H1 (cell line): ENCODE measurements at regions not wholly inside any gene's neighbourhood (a gene's known extent, or its start where the extent isn't known, plus 50 kb on each side); places are given as distances from the start of the nearest gene placed in this dataset.

Experiments
- ATF3 ChIP-seq: IDR thresholded peaks from 2 replicates; pipeline ENCODE4 v1.6.1; 2011; ENCODE audit warnings: low read depth, mild to moderate bottlenecking, low read length; ENCODE audit not compliant: insufficient read depth
- BACH1 ChIP-seq: IDR thresholded peaks from 2 replicates; pipeline ENCODE4 v1.6.1; 2012; ENCODE audit warnings: low read length, improper control_type of control experiment
- CHD7 ChIP-seq: fragments of 300-600 bp; sonication (generic); IDR thresholded peaks from 2 replicates; pipeline ENCODE4 v1.7.1; 2012; ENCODE audit warnings: low read length, moderate library complexity, mild to moderate bottlenecking, inconsistent platforms; ENCODE audit not compliant: insufficient replicate concordance
- EGR1 ChIP-seq: IDR thresholded peaks from 2 replicates; pipeline ENCODE4 v1.6.1; 2011; ENCODE audit warnings: low read depth, low read length, borderline replicate concordance
- EP300 ChIP-seq, 2 experiments: IDR thresholded peaks; 1 replicate in 1 of 2; 2 replicates in 1 of 2; pipeline ENCODE4 v1.6.1; 2011 to 2012; ENCODE audit warnings: low read depth in 2 of 2, low read length in 2 of 2, mild to moderate bottlenecking in 2 of 2, borderline replicate concordance in 1 of 2, inconsistent platforms in 1 of 2, moderate library complexity in 1 of 2
- FOSL1 ChIP-seq: IDR thresholded peaks from 2 replicates; pipeline ENCODE4 v1.6.1; 2011; ENCODE audit warnings: mild to moderate bottlenecking, low read depth, low read length, moderate library complexity; ENCODE audit not compliant: insufficient read depth
- GABPA ChIP-seq: IDR thresholded peaks from 2 replicates; pipeline ENCODE4 v1.6.1; 2011; ENCODE audit warnings: mild to moderate bottlenecking, low read length, moderate library complexity, borderline replicate concordance; ENCODE audit not compliant: insufficient read depth
- HDAC6 ChIP-seq: IDR thresholded peaks from one replicate; pipeline ENCODE4 v1.7.1; 2012; ENCODE audit warnings: low read depth, mild to moderate bottlenecking, inconsistent platforms, low read length, moderate library complexity
- KDM5A ChIP-seq: fragments of 200-600 bp; IDR thresholded peaks from 2 replicates; pipeline ENCODE4 v1.7.1; 2012; ENCODE audit warnings: mild to moderate bottlenecking, low read length, inconsistent platforms, mixed read lengths
- NANOG ChIP-seq: IDR thresholded peaks from 2 replicates; pipeline ENCODE4 v1.6.1; 2011; ENCODE audit warnings: low read length, low read depth, mild to moderate bottlenecking, inconsistent platforms; ENCODE audit not compliant: insufficient read depth, poor library complexity, severe bottlenecking
- SUZ12 ChIP-seq: fragments of 200-600 bp; sonication (generic); IDR thresholded peaks from 2 replicates; pipeline ENCODE4 v1.6.1; 2012; ENCODE audit warnings: mild to moderate bottlenecking, inconsistent platforms, low read length, moderate library complexity, mixed read lengths
- TEAD4 ChIP-seq: IDR thresholded peaks from 2 replicates; pipeline ENCODE4 v1.6.1; 2012; ENCODE audit warnings: low read depth, low read length, inconsistent platforms, mixed read lengths

- TF ChIP-seq CHD7 (no peak), TEAD4 (no peak), BACH1 (no peak), NANOG (no peak), ATF3 (no peak), EP300 (IDR thresholded peaks at IDR 0.05; ENCODE audit: borderline replicate concordance in 1 of 2, low read depth in 2 of 2, low read length in 2 of 2) (no peak), SUZ12 (no peak), EGR1 (no peak), GABPA (no peak), KDM5A (no peak), HDAC6 (no peak), FOSL1 (no peak)
Measured at GRCh38 chr4:149912000-149912399, 96.4 kb upstream of the IQCM start (continued).
